ENCODE measurements at regions not wholly inside any gene's neighbourhood (a gene's known extent, or its start where the extent isn't known, plus 50 kb on each side); places are given as distances from the start of the nearest gene placed in this dataset.

DNA sequence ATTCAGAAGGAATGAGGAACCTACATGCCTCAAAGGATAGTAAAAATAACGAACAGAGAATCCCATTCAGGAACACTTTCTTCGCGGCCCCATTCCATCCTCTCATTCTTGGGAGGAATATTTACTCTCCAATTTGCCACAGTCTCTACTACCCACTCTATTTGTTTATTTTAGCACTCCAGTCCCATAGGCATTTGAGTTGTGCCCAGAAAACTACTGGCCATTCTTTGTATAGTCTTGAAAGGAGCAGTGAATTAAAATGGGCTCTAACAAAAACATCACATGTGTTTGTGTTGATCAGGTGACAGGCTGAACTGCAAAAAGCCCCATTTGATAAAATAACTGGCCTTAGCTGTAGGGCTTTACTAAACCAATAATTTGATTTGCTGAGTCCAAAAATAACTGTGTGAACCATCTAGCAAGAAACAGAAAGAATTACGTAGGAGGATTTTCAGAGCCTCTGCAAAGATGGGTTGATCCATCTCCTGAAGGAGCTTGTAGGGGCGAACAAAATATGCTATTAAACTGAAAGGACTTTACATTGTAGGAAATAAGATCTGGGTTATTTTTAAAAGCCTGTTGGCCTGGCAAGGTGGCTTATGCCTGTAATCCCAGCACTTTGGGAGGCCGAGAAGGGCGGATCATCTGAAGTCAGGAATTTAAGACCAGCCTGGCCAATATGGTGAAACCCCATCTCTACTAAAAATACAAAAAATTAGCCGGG is 142.3 kb upstream of the CPNE8 start:
- TF ChIP-seq, protein P1, sequence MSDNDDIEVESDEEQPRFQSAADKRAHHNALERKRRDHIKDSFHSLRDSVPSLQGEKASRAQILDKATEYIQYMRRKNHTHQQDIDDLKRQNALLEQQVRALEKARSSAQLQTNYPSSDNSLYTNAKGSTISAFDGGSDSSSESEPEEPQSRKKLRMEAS (IDR thresholded peaks at IDR 0.05; ENCODE audit: low read depth, low read length): no peak
- TF ChIP-seq, protein P2, sequence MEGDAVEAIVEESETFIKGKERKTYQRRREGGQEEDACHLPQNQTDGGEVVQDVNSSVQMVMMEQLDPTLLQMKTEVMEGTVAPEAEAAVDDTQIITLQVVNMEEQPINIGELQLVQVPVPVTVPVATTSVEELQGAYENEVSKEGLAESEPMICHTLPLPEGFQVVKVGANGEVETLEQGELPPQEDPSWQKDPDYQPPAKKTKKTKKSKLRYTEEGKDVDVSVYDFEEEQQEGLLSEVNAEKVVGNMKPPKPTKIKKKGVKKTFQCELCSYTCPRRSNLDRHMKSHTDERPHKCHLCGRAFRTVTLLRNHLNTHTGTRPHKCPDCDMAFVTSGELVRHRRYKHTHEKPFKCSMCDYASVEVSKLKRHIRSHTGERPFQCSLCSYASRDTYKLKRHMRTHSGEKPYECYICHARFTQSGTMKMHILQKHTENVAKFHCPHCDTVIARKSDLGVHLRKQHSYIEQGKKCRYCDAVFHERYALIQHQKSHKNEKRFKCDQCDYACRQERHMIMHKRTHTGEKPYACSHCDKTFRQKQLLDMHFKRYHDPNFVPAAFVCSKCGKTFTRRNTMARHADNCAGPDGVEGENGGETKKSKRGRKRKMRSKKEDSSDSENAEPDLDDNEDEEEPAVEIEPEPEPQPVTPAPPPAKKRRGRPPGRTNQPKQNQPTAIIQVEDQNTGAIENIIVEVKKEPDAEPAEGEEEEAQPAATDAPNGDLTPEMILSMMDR (IDR thresholded peaks at IDR 0.05; ENCODE audit: low read depth, low read length): no peak
- TF ChIP-seq POLR2A (IDR thresholded peaks at IDR 0.05; ENCODE audit: extremely low read depth, insufficient read length): no peak

All from NB4 (cell line).